ENCODE measurements at regions not wholly inside any gene's neighbourhood (a gene's known extent, or its start where the extent isn't known, plus 50 kb on each side); places are given as distances from the start of the nearest gene placed in this dataset.
"Not testable (repeated sequence)": the region's sequence is repeated elsewhere in the genome, so short reads cannot be mapped to it uniquely, and the experiment has no call there.

DNA sequence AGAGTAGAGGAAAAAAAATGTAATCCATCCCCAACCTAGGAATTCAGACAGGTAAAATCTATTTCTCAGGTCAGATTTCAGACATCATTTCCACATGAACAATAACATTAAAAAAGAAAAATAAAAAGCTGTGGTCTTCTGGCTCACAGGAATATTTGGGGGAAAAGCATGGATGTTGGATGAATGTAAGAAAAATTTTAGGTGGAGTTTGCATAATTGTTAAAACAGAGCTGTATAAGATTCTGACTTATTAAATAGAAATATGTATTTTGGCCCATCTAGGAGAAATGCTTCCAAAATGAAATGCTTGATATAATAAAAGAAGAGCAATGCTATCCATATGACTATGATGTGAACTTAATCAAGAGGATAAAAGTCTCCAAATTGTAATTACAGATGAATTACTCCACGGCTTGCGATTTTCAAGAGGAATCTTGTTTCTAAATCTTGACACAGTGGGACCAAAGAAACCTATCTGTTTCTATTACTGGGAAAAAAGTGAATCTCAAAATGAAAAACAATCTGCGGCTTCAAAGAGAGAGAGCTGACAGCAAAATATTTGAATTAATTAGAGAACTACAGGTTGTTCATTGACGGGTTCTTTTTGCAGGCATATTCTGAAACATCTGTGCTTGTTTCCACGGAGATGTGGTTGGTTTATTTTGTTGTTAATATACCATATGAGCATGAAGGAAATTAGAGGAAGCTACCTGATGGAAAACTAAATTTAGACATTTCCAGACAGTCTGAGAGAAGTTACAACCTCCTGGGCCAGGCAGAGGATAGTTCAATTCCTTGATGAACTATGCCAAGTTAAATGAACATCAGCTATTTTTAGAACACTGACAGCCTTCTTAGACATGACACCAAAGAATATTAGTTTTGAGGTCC lies 468.7 kb downstream of the PID1 start:
- no peak for DNase-seq (ENCODE audit: low read depth)
- in situ Hi-C loops (cut with HindIII; ENCODE audit: low pct_unique_long_range_greater_than_20kb, low sequenced_read_pairs) = no loop called here

- no peak for DNase-seq (ENCODE audit: low read depth)
- in situ Hi-C loops (cut with HindIII; ENCODE audit: low pct_unique_long_range_greater_than_20kb, low sequenced_read_pairs) = no loop called here
These were observed 469.6 kb downstream of the PID1 start for GRCh38 chr2:228801451-228801850.

DNA sequence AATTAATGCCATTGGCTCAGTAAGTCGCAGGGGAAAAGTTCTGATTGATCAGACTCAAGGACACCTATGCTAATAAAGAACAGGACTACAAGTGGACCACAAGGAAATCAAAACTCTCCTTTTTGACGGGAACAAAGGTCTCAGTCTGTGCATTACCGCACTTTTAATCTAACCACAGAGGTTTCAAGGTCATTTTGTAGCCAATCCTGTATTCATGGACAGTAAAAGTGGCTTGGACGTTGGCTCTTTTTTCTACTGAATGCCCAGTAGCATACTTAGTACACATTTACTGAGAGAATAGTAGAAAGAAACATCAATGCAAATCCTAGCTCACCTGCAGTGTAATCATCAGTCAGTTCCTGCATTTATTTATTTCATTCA lies 471.9 kb downstream of the PID1 start:
- in situ Hi-C loops (cut with HindIII; ENCODE audit: low pct_unique_long_range_greater_than_20kb, low sequenced_read_pairs) = no loop called here
- DNase-seq (ENCODE audit: low read depth) = no peak

DNA sequence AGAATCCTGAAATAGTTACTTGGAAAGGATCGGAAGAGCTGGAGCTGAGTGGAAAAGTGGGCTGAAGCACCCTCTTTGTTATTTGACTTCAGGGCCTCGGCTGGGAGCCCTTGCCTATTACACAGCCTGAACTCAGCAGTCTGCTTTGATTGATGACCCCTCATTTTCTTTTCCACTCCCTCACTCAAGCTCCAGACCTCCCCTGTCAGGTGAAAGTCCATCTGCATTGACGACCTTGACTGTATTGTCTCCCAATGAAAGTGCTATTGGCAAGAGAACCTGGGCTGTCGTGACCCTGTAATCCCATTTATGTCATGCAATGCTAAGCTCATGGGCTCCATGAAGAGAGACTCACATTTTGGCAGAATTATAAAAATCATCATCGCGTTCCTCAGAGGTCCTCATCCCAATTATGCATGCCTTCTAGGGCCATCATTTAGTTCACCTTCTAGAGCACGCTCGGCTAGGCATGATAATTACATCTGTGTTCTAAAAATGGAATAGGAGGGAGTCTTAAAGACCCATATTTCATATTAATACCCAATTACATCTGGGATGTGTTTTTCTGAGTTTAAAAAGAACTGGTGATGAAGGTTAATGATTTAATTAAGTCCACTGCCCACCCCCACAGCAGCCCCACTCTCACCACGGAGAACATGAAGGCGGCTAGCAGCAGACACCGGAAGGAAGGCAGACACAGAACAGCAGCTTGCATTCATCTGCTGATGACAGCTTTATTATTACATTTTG lies 472.5 kb downstream of the PID1 start:
- in situ Hi-C loops (cut with HindIII; ENCODE audit: low pct_unique_long_range_greater_than_20kb, low sequenced_read_pairs) = no loop called here
- DNase-seq (ENCODE audit: low read depth) = no peak

DNA sequence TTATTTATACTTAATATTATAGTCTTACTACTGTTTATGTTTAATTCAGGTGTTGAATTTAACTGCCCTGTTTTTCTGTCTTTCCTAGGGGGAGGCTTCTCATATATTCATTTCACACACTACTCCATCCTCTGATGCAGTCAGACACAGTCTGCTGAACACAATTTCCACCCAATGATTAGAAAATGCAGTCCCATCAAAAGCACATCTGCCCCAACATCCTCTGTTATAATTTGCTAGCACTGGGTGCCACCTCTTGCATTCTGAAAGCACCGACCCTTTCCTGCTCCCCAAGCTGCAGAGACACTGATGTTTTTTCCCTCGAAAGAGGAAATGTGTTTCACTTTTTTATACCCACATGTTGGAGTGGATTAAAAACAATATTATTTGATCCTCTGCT lies 474.7 kb downstream of the PID1 start:
- in situ Hi-C loops (cut with HindIII; ENCODE audit: low pct_unique_long_range_greater_than_20kb, low sequenced_read_pairs) = no loop called here
- no peak for DNase-seq (ENCODE audit: low read depth)

DNA sequence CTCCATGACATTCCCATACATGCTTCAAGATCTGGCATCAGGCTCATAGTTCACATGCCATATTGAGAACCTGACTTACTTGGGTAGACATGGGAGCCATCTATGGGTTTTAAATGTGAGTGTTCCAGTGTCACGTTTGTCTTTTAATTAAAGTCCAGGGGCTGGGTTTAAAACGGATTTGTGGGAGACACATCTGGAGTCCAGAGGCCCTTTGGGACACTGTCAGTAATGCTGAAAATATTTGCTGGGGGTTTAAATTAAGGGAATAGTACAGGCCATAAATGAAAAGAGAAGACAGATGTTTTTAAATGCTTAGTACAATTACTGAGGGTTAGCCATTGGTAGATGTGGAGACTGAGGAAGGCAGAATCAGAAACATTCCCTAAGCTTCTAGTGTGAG lies 478.0 kb downstream of the PID1 start:
- in situ Hi-C loops (cut with HindIII; ENCODE audit: low pct_unique_long_range_greater_than_20kb, low sequenced_read_pairs) = no loop called here
- DNase-seq (ENCODE audit: low read depth) = no peak

- in situ Hi-C loops (cut with HindIII; ENCODE audit: low pct_unique_long_range_greater_than_20kb, low sequenced_read_pairs) = no loop called here
- no peak for DNase-seq (ENCODE audit: low read depth)
These were observed 484.2 kb downstream of the PID1 start for GRCh38 chr2:228786901-228787300.

DNA sequence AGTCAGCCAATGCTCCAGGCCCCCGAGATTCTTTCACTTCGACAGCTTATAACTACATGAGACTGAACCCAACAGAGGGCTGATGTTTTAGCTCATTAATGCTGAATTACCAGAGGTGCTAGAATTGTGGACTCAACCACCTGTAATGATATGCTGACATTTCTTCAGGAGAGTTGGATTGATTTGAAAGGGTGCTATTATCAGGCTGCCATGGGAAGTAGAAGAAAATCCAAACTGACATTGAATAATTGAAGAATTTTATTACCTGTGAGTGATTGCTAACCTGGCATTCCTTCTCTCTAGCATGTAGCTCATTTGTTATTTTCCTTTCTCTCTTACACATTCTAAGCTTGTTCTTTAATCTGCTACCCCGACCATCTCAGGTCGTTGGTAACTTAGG lies 488.8 kb downstream of the PID1 start:
- no peak for DNase-seq (ENCODE audit: low read depth)
- in situ Hi-C loops (cut with HindIII; ENCODE audit: low pct_unique_long_range_greater_than_20kb, low sequenced_read_pairs) = no loop called here

DNA sequence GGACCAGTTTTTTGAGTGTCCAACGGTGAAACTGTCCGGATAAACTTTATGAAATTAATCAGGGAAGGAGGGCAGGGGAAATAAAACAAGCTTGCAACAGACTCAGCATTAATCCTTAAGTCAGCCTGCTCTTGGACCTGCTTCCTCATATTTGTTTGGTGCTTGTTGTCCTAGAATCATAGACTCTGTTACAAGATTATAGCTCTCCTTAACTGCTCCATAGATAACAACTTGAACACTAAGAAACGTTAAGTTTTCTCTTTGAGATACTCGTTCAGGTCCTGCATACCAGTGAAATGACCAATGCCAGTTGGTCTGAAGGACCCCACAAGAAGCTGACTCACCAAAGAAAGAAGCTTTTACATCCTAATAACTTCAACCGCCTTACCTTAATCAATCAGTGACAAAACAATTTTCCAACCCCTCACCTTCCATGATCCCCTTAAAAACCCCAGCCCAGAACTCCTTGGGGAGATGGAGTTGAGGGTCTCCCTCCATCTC lies 493.2 kb downstream of the PID1 start:
- in situ Hi-C loops (cut with HindIII; ENCODE audit: low pct_unique_long_range_greater_than_20kb, low sequenced_read_pairs) = no loop called here
- no peak for DNase-seq (ENCODE audit: low read depth)

- DNase-seq (ENCODE audit: low read depth) = no peak
- in situ Hi-C loops (cut with HindIII; ENCODE audit: low pct_unique_long_range_greater_than_20kb, low sequenced_read_pairs) = no loop called here
These were observed 496.5 kb downstream of the PID1 start for GRCh38 chr2:228774548-228774947.

GRCh38 chr2:228771774-228772173 lies 499.3 kb downstream of the PID1 start:
- in situ Hi-C loops (cut with HindIII; ENCODE audit: low pct_unique_long_range_greater_than_20kb, low sequenced_read_pairs) = no loop called here
- DNase-seq (ENCODE audit: low read depth) = no peak

GRCh38 chr2:228771315-228771714 lies 499.8 kb downstream of the PID1 start:
- no peak for DNase-seq (ENCODE audit: low read depth)
- in situ Hi-C loops (cut with HindIII; ENCODE audit: low pct_unique_long_range_greater_than_20kb, low sequenced_read_pairs) = no loop called here

DNA sequence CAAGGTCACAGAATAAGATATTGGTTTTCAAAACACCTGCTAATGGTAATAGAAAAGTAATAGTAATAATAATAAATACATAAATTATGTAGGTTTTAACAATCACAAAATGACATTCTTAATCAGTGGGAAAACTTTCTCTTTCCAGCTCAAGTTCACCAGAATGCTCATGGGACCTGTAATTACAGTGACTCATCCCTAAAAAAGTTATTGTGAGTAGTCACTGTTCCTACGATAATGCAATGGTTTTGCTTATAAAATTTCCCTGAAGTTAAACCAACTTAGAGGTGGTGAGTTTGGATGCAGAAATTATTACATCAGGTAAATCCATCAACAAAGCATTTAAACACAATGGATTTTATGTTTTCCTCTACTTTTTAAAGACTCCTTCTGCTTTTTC lies 502.3 kb downstream of the PID1 start:
- no peak for DNase-seq (ENCODE audit: low read depth)
- in situ Hi-C loops (cut with HindIII; ENCODE audit: low pct_unique_long_range_greater_than_20kb, low sequenced_read_pairs) = no loop called here

GRCh38 chr2:228768141-228768540 lies 502.9 kb downstream of the PID1 start:
- DNase-seq (ENCODE audit: low read depth); in situ Hi-C loops (cut with HindIII; ENCODE audit: low pct_unique_long_range_greater_than_20kb, low sequenced_read_pairs): not testable (repeated sequence)

- no peak for DNase-seq (ENCODE audit: low read depth)
- in situ Hi-C loops (cut with HindIII; ENCODE audit: low pct_unique_long_range_greater_than_20kb, low sequenced_read_pairs) = no loop called here
These were observed 503.9 kb downstream of the PID1 start for GRCh38 chr2:228767196-228767595.

GRCh38 chr2:228763379-228763981 lies 507.6 kb downstream of the PID1 start:
- no peak for DNase-seq (ENCODE audit: low read depth)
- in situ Hi-C loops (cut with HindIII; ENCODE audit: low pct_unique_long_range_greater_than_20kb, low sequenced_read_pairs) = no loop called here

DNA sequence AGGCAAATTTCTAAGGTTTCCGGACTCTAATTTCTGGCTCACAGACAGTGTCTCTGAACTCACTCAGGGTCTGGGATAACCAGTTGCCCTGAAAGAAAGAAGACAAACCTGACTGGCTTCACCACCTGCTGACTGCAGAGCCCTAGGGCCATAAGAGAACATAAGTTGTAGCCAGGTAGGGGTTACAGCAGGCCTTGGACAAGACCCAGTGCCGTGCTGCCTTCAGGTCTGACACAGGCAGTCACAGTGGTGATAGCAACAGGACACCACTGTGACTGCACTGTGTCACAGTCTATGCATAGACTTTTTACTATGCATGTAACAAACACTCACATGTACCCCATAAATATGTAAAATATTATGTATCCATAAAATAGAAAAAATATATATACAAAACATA lies 508.5 kb downstream of the PID1 start:
- in situ Hi-C loops (cut with HindIII; ENCODE audit: low pct_unique_long_range_greater_than_20kb, low sequenced_read_pairs) = no loop called here
- no peak for DNase-seq (ENCODE audit: low read depth)

GRCh38 chr2:228755661-228756060 lies 515.4 kb downstream of the PID1 start:
- DNase-seq (ENCODE audit: low read depth); in situ Hi-C loops (cut with HindIII; ENCODE audit: low pct_unique_long_range_greater_than_20kb, low sequenced_read_pairs): not testable (repeated sequence)

DNA sequence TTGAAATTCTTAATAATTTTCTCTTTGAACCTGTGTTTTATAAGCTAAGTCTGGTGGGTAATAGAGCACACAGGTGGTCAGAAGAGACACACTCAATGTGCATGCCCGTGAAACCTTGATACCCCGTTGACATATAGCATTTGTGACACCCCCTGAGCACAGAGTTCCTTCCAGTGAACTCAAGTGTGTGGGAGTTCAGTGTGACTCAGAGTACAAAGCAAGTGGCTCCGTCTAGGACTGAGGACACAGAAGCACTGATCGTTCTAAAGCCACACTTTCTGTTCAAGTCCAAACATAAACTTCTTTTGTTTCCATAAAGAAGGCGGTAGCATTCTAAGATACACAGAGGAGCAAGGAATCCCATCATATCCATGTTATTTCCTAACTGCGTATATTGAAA lies 523.6 kb downstream of the PID1 start:
- in situ Hi-C loops (cut with HindIII; ENCODE audit: low pct_unique_long_range_greater_than_20kb, low sequenced_read_pairs) = no loop called here
- no peak for DNase-seq (ENCODE audit: low read depth)

Data from Caki2 (cell line).